K562 (cell line): ENCODE measurements at regions not wholly inside any gene's neighbourhood (a gene's known extent, or its start where the extent isn't known, plus 50 kb on each side); places are given as distances from the start of the nearest gene placed in this dataset.

ENCODE experiments used
- C11orf30 ChIP-seq: fragments of 450-650 bp; IDR thresholded peaks from 2 replicates; pipeline ENCODE4 v1.6.1; 2016; ENCODE audit warnings: low read depth, mild to moderate bottlenecking
- TF ChIP-seq, protein P1 (sequence below): sonication (generic); formaldehyde crosslinking; IDR thresholded peaks from 2 replicates; pipeline ENCODE4 v1.8.0; 2022; ENCODE audit warnings: missing genetic modification reagents, mild to moderate bottlenecking, borderline replicate concordance

DNA sequence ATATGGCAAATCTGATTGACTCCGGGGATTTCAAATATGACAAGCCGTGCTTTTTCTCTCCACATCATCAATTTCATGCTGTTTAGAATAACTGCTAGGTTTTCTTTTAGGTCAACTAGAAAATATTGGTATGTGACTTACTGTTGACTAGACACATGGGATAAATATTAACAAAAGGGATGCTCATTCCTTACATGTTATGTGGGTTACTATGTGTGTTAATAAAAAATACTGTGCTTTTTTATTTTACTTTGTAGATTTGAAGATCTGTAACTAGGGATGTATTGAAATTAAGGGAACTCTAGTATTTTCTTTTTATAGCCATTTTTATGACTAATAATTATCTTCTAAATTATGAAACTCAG is 264.6 kb upstream of the COL8A1 start:
- TF ChIP-seq, protein P1, sequence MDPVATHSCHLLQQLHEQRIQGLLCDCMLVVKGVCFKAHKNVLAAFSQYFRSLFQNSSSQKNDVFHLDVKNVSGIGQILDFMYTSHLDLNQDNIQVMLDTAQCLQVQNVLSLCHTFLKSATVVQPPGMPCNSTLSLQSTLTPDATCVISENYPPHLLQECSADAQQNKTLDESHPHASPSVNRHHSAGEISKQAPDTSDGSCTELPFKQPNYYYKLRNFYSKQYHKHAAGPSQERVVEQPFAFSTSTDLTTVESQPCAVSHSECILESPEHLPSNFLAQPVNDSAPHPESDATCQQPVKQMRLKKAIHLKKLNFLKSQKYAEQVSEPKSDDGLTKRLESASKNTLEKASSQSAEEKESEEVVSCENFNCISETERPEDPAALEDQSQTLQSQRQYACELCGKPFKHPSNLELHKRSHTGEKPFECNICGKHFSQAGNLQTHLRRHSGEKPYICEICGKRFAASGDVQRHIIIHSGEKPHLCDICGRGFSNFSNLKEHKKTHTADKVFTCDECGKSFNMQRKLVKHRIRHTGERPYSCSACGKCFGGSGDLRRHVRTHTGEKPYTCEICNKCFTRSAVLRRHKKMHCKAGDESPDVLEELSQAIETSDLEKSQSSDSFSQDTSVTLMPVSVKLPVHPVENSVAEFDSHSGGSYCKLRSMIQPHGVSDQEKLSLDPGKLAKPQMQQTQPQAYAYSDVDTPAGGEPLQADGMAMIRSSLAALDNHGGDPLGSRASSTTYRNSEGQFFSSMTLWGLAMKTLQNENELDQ = no peak
- TF ChIP-seq C11orf30 = no peak
